AG04450 (cell line): ENCODE measurements at regions not wholly inside any gene's neighbourhood (a gene's known extent, or its start where the extent isn't known, plus 50 kb on each side); places are given as distances from the start of the nearest gene placed in this dataset.
"Not testable (repeated sequence)": the region's sequence is repeated elsewhere in the genome, so short reads cannot be mapped to it uniquely, and the experiment has no call there.

Experiments used
- CTCF ChIA-PET: fragments of 300-600, 350-600 bp; formaldehyde crosslinking; extraction: SDS; loops from one replicate; lab custom pipeline; 2022; ENCODE audit warnings: antibody characterized with exemption, inconsistent platforms; lab: Charles Lee
- POLR2A ChIA-PET: fragments of 350-600 bp; formaldehyde crosslinking; extraction: SDS; loops from one replicate; lab custom pipeline; 2021; ENCODE audit warnings: antibody characterized with exemption, inconsistent platforms; lab: Yijun Ruan, JAX
- DNase-seq: peaks from one replicate; pipeline ENCODE4 v3.0.0-alpha.2; 2011; ENCODE audit warnings: low read depth, low spot score
- H3K27ac ChIP-seq: one replicate; pipeline ENCODE4 v1.5.1; 2012; ENCODE audit warnings: low read depth, low read length, control low read depth
- H3K27me3 ChIP-seq: one replicate; pipeline ENCODE4 v1.6.0; 2012; ENCODE audit warnings: low read length; ENCODE audit not compliant: control insufficient read depth, insufficient read depth
- H3K4me3 ChIP-seq: 2 replicates; pipeline ENCODE4 v1.5.1; 2011; ENCODE audit warnings: mild to moderate bottlenecking, low read depth, low read length, control low read depth
- H3K9me3 ChIP-seq: 2 replicates; pipeline ENCODE4 v1.5.1; 2012; ENCODE audit warnings: low read length; ENCODE audit not compliant: control insufficient read depth, insufficient read depth
- TF ChIP-seq, protein P1 (sequence below): IDR thresholded peaks from 2 replicates; pipeline ENCODE4 v1.5.1; 2011; ENCODE audit warnings: low read depth, low read length, control low read depth, inconsistent platforms

DNA sequence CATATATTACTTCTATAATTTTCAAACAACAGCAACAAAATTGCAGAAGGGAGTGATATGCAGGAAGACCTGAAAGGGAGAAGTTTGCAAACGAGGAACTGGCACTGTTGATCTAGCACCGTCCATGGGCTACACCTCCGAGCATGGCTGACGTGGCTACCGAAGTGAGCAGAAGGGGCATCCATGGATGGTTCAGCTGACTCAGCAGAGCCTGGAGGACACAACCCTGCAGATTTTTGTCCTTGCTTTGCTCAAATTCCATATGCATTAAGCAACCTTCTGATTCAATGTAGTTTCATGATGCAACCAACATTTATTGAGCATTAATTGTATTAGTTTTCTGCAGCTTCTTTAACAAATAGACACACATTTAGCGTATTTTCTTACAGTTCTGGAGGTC, 191.2 kb downstream of the C1orf94 start:
- TF ChIP-seq, protein P1, sequence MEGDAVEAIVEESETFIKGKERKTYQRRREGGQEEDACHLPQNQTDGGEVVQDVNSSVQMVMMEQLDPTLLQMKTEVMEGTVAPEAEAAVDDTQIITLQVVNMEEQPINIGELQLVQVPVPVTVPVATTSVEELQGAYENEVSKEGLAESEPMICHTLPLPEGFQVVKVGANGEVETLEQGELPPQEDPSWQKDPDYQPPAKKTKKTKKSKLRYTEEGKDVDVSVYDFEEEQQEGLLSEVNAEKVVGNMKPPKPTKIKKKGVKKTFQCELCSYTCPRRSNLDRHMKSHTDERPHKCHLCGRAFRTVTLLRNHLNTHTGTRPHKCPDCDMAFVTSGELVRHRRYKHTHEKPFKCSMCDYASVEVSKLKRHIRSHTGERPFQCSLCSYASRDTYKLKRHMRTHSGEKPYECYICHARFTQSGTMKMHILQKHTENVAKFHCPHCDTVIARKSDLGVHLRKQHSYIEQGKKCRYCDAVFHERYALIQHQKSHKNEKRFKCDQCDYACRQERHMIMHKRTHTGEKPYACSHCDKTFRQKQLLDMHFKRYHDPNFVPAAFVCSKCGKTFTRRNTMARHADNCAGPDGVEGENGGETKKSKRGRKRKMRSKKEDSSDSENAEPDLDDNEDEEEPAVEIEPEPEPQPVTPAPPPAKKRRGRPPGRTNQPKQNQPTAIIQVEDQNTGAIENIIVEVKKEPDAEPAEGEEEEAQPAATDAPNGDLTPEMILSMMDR, result no peak
- Histone ChIP-seq H3K27ac (no peak overlapping the region), H3K9me3 (no peaks in the 10 kb centered on the region), H3K27me3 (no peaks in the 10 kb centered on the region), H3K4me3 (no peak overlapping the region)
- ChIA-PET CTCF (no interaction called here), POLR2A (no interaction called here)
- no peak for DNase-seq

DNA sequence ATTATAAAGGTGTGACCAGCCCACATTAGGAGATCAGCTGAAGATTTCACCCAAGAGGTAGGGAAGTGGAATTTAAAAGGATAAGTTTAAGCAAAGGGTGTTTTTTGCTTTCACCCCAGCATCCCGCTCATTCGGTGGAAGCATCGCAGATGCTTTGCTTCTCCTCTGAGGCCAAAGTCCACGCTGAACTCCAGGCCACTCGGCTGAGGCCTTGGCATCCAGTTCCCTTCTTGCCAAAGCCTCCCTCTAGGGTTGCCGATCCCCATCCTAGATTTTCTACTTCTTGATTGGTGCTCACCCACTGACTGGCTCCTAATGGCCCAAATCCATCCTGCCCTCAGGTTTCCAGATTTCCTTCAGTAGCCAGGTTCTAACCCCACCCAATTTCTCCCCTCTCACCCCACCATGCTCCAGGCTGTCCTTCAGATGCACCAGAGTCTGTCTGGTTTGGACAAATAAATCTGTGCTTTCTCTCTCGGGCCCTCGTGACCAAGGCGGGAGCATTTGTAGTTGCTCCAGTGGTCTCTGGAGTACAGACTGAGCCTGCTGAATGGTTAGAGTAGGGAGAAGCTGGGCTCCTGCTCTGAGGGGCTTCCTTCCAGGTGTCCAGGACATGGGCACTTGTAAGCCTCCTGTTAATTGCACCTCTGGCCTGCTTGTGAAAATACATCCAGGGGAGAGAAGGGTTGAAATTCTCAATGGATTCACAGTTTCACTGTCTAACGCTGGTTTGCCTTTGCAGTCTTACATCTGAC, 193.2 kb downstream of the C1orf94 start:
- H3K27ac ChIP-seq, result no peak overlapping the region
- no peaks in the 10 kb centered on the region for H3K9me3 ChIP-seq
- TF ChIP-seq, protein P1, result no peak
- POLR2A ChIA-PET, result no interaction called here
- CTCF ChIA-PET, result no interaction called here
- H3K4me3 ChIP-seq, result no peak overlapping the region
- no peaks in the 10 kb centered on the region for H3K27me3 ChIP-seq
- no peak for DNase-seq

DNA sequence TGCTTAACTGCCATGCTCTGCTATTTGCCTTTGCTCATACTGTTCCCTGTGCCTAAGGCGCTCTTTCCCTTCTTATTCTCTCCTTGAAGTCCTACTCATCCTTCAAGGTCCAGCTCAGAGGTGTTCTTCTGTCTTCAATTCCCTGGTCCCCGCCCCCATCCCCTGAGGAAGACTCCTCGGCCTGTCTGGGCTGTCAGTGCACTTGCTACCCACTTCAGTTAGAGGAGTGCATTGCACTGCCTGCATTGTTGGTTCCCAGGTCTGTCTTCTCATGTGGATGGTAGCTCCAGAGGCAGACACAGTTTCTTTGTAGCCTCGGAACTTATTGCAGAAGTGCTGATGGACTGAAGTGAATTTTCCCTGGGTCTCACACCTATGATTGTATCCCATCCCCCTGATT, 194.0 kb downstream of the C1orf94 start:
- ChIA-PET POLR2A (no interaction called here), CTCF (no interaction called here)
- Histone ChIP-seq H3K27me3 (no peaks in the 10 kb centered on the region), H3K27ac (no peak overlapping the region), H3K4me3 (no peak overlapping the region), H3K9me3 (no peaks in the 10 kb centered on the region)
- no peak for DNase-seq
- TF ChIP-seq, protein P1, result no peak

DNA sequence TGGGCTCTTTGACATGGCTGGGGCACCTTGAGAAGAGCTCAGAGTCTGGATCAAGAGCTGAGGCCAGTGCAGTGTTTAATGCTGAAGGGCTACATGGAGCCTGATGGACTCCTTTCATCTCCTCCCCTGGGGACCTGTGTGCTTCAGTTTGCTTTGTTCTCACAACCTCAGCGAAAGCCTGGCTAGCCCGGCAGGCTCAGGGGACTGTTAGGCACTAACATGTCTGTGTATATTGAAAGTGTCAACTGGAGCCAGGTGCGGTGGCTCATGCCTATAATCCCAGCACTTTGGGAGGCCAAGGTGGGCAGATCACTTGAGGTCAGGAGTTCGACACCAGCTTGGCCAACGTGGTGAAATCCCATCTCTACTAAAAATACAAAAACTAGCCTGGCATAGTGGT, 194.5 kb downstream of the C1orf94 start:
- CTCF ChIA-PET, H3K27me3 ChIP-seq, POLR2A ChIA-PET: not testable (repeated sequence)

DNA sequence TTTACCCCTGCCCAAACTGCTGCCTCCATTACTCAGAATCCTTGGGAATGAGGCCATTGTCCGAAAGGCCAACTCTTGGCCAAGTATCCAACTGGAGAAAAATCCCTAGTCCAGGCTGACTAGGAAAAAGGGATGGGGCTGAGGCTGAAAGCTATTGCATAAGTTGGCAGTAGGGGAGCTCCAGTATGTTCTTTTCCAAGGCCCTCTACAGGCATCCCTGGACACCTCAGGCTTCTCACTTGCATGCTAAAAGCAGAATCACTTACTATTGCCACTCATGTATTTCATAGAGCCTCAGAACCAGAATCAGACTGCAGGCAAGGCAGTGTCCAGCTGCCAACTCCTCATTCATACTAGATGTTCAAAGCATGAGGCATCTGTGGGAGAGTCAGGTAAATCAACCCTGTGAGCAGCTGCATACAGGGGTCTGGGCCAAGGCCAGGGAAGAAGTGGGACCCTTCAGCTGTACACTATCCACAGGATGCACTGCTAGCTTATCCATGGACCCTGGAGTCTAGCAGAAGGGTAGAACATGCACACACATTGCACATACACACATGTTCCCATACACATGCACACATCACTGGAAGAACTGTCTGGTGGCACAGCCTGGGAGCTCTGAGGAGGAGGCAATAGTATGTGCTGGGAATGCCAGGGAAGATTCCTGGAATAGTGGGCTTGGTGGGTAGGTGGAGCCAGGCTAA, 195.3 kb downstream of the C1orf94 start:
- H3K27ac ChIP-seq, result no peak overlapping the region
- CTCF ChIA-PET, result no interaction called here
- POLR2A ChIA-PET, result no interaction called here
- no peaks in the 10 kb centered on the region for H3K9me3 ChIP-seq
- H3K27me3 ChIP-seq, result no peaks in the 10 kb centered on the region
- no peak for DNase-seq
- TF ChIP-seq, protein P1, result no peak
- H3K4me3 ChIP-seq, result no peak overlapping the region

More for the DNA sequence above, 194.5 kb downstream of the C1orf94 start:
- H3K4me3 ChIP-seq, DNase-seq, H3K9me3 ChIP-seq, H3K27ac ChIP-seq: not testable (repeated sequence)
